Right lobe of liver (tissue), 4 donors: ENCODE measurements at regions not wholly inside any gene's neighbourhood (a gene's known extent, or its start where the extent isn't known, plus 50 kb on each side); places are given as distances from the start of the nearest gene placed in this dataset.

ENCODE experiments used
- POLR2A ChIP-seq: fragments of 450-650 bp; IDR thresholded peaks from one replicate; pipeline ENCODE4 v1.6.1; 2017; ENCODE audit warnings: antibody characterized with exemption, mild to moderate bottlenecking
- TF ChIP-seq, protein P1 (sequence below), 4 donors: fragments of 200-600 bp in 3 of 4; fragments of 450-650 bp in 1 of 4; IDR thresholded peaks; one replicate each; pipeline versions ENCODE4 v1.5.1 to v1.8.0; 2016 to 2022; ENCODE audit warnings: antibody characterized with exemption in 4 of 4, mild to moderate bottlenecking in 2 of 4
- donor health status: DM: no; HTN: no; CAD: no.
- donor health status: DM: no; HTN: no; CAD: no.
- donor health status: DM: no; HTN: yes; CAD: no.

DNA sequence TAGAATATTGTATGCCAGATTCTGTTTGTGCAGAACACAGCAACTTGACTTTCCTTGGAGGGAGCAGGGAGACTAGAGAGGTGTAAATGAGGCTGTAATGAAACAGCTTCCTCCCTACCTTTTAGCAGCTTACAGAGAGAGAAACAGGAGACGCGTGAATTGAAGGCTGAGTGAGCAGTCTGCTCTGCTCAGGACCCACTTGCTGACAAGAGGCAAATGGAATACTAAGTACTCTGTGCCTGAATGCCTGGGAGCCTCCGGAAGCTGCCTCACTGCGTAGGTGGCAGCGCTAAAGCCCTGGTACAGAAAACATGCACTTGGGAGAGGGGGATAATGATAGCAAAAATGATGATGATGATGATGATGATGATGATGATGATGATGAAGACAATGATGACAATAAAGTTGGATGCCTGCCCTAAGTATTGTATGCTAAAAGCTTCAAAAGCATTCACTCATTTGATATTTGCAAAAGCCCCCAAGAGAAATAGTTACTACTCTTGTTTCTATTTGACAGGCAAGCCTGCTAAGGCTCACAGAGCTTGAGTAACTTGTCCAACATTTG is 548.9 kb downstream of the NTRK3 start:
- TF ChIP-seq, protein P1, sequence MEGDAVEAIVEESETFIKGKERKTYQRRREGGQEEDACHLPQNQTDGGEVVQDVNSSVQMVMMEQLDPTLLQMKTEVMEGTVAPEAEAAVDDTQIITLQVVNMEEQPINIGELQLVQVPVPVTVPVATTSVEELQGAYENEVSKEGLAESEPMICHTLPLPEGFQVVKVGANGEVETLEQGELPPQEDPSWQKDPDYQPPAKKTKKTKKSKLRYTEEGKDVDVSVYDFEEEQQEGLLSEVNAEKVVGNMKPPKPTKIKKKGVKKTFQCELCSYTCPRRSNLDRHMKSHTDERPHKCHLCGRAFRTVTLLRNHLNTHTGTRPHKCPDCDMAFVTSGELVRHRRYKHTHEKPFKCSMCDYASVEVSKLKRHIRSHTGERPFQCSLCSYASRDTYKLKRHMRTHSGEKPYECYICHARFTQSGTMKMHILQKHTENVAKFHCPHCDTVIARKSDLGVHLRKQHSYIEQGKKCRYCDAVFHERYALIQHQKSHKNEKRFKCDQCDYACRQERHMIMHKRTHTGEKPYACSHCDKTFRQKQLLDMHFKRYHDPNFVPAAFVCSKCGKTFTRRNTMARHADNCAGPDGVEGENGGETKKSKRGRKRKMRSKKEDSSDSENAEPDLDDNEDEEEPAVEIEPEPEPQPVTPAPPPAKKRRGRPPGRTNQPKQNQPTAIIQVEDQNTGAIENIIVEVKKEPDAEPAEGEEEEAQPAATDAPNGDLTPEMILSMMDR (IDR thresholded peaks at IDR 0.05), result no peak
- no peak for TF ChIP-seq POLR2A
